KMS-11 (cell line): ENCODE measurements at regions not wholly inside any gene's neighbourhood (a gene's known extent, or its start where the extent isn't known, plus 50 kb on each side); places are given as distances from the start of the nearest gene placed in this dataset.

Experiments used
- H2AFZ ChIP-seq: fragments of 200-600 bp; sonication (generic); 2 replicates; pipeline ENCODE4 v1.6.1; 2016; ENCODE audit warnings: antibody characterized with exemption, mixed run types, low read depth
- H3K27ac ChIP-seq: fragments of 200-600 bp; sonication (generic); 2 replicates; pipeline ENCODE4 v1.6.1; 2016; ENCODE audit warnings: mild to moderate bottlenecking, mixed run types
- H3K27me3 ChIP-seq: fragments of 200-600 bp; sonication (generic); 2 replicates; pipeline ENCODE4 v1.6.1; 2017; ENCODE audit warnings: mild to moderate bottlenecking, low read depth, mixed run types, moderate library complexity; ENCODE audit not compliant: insufficient read depth
- H3K36me3 ChIP-seq: fragments of 200-600 bp; sonication (generic); 2 replicates; pipeline ENCODE4 v1.6.1; 2017; ENCODE audit warnings: mild to moderate bottlenecking, mixed run types; ENCODE audit not compliant: insufficient read depth
- H3K4me1 ChIP-seq: fragments of 200-600 bp; sonication (generic); 2 replicates; pipeline ENCODE4 v1.6.1; 2016; ENCODE audit warnings: mild to moderate bottlenecking, low read depth, mixed run types; ENCODE audit not compliant: poor library complexity, severe bottlenecking
- H3K4me2 ChIP-seq: fragments of 200-600 bp; sonication (generic); 2 replicates; pipeline ENCODE4 v1.7.0; 2016; ENCODE audit warnings: mild to moderate bottlenecking, mixed run types
- H3K4me3 ChIP-seq: fragments of 200-600 bp; sonication (generic); IDR thresholded peaks from 2 replicates; pipeline ENCODE4 v1.6.1; 2017; ENCODE audit warnings: low read depth, low read length, mixed read lengths; ENCODE audit not compliant: insufficient read depth
- H3K79me2 ChIP-seq: fragments of 200-600 bp; sonication (generic); 2 replicates; pipeline ENCODE4 v1.6.1; 2016; ENCODE audit warnings: low read depth, mixed run types; ENCODE audit not compliant: insufficient read depth
- H3K9ac ChIP-seq: fragments of 200-600 bp; sonication (generic); 2 replicates; pipeline ENCODE4 v1.6.1; 2016; ENCODE audit warnings: mild to moderate bottlenecking, mixed run types
- H4K20me1 ChIP-seq: fragments of 200-600 bp; sonication (generic); 2 replicates; pipeline ENCODE4 v1.6.1; 2016; ENCODE audit warnings: mild to moderate bottlenecking, mixed run types; ENCODE audit not compliant: insufficient read depth
- TF ChIP-seq, protein P1 (sequence below): fragments of 200-600 bp; sonication (generic); conservative IDR thresholded peaks from 2 replicates; pipeline ENCODE4 v1.6.1; 2017; ENCODE audit warnings: low read depth, mild to moderate bottlenecking, antibody characterized with exemption, low read length, moderate library complexity, mixed read lengths

DNA sequence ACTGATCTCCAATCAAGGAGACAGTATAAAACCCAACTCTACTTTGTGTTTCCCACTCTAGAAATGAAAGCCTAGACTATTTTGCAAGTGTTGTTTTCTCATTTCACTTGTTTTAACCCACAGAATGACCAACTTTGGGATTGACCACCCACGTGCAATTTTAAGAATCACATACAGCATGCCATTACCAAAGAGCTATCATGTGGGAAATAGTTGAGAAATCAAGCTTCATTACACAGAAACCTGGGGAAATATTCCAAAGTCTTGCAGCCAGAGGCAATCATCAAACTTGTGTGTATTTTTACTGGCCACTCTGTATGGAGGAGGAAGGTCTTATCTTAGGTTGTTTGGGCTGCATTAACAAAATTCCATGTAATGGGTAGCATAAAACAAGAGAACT lies 451.4 kb upstream of the DAB2 start:
- no peak overlapping the region for H3K9ac ChIP-seq
- H2AFZ ChIP-seq: no peak overlapping the region
- H3K4me1 ChIP-seq: no peaks in the 10 kb centered on the region
- H3K36me3 ChIP-seq: no peaks in the 10 kb centered on the region
- H3K27ac ChIP-seq: no peak overlapping the region
- no peaks in the 10 kb centered on the region for H3K27me3 ChIP-seq
- H3K4me2 ChIP-seq: no peak overlapping the region
- no peaks in the 10 kb centered on the region for H4K20me1 ChIP-seq
- TF ChIP-seq, protein P1, sequence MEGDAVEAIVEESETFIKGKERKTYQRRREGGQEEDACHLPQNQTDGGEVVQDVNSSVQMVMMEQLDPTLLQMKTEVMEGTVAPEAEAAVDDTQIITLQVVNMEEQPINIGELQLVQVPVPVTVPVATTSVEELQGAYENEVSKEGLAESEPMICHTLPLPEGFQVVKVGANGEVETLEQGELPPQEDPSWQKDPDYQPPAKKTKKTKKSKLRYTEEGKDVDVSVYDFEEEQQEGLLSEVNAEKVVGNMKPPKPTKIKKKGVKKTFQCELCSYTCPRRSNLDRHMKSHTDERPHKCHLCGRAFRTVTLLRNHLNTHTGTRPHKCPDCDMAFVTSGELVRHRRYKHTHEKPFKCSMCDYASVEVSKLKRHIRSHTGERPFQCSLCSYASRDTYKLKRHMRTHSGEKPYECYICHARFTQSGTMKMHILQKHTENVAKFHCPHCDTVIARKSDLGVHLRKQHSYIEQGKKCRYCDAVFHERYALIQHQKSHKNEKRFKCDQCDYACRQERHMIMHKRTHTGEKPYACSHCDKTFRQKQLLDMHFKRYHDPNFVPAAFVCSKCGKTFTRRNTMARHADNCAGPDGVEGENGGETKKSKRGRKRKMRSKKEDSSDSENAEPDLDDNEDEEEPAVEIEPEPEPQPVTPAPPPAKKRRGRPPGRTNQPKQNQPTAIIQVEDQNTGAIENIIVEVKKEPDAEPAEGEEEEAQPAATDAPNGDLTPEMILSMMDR: no peak
- H3K79me2 ChIP-seq: no peaks in the 10 kb centered on the region
- no peak overlapping the region for H3K4me3 ChIP-seq

DNA sequence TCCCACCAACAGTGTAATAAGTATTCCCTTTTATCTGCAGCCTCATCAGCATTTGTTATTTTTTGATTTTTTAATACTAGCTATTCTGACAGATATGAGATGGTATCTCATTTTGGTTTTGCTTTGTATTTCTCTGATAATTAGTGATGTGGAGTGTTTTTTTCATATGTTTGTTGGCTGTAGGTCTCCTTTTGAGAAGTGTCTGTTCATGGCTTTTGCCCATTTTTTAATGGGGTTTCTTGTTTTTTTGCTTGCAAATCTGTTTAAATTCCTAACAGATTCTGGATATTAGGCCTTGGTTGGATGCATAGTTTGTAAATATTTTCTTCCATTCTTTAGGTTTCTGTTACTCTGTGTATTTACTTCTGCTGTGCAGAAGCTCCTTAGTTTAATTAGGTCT lies 445.4 kb upstream of the DAB2 start:
- Histone ChIP-seq H3K79me2 (no peaks in the 10 kb centered on the region), H3K27ac (no peak overlapping the region), H3K36me3 (no peaks in the 10 kb centered on the region)

DNA sequence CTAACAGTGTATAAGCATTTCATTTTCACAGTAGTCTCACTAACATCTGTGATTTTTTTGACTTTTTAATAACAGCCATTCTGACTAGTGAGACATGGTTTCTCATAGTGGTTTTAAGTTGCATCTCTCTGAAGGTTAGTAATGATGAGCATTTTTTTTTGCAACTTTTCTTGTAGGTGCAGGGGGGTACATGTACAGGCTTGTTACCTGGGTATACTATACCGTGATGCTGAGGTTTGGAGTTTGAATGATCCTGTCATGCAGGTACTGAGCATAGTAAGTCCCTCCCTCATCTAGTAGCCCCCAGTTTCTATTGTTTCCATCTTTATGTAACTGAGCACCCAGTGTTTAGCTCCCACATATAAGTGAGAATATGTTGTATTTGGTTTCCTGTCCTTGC lies 444.6 kb upstream of the DAB2 start:
- no peak overlapping the region for H2AFZ ChIP-seq
- no peaks in the 10 kb centered on the region for H3K36me3 ChIP-seq
- TF ChIP-seq, protein P1: no peak
- H3K4me3 ChIP-seq: no peak overlapping the region
- H3K4me1 ChIP-seq: no peaks in the 10 kb centered on the region
- no peaks in the 10 kb centered on the region for H3K79me2 ChIP-seq
- H3K9ac ChIP-seq: no peak overlapping the region
- H3K27me3 ChIP-seq: no peaks in the 10 kb centered on the region
- no peak overlapping the region for H3K27ac ChIP-seq
- no peaks in the 10 kb centered on the region for H4K20me1 ChIP-seq
- H3K4me2 ChIP-seq: no peak overlapping the region

More for the DNA sequence above, 445.4 kb upstream of the DAB2 start:
- Histone ChIP-seq H2AFZ (no peak overlapping the region), H3K4me3 (no peak overlapping the region), H3K27me3 (no peaks in the 10 kb centered on the region), H3K9ac (no peak overlapping the region), H4K20me1 (no peaks in the 10 kb centered on the region), H3K4me2 (no peak overlapping the region), H3K4me1 (no peaks in the 10 kb centered on the region)
- TF ChIP-seq, protein P1: no peak

DNA sequence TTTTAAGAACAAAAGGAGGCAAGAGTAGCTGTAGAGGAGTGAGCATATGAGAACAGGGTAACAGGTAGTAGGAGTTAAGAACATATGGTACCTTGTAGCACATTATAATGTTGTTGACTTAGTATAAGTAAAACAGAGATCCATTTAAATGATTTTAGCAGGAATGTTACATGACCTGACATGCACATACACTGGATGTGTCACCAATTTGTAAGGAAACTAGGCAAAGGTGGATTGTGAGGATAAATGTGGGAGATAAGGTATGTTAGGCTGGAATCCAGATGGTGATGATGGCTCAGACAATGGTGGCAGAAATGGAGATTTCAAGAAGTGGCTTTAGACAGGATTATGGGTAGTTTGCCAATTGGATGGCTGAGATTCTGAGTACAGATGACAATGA lies 443.1 kb upstream of the DAB2 start:
- Histone ChIP-seq H3K27ac (no peak overlapping the region), H3K27me3 (no peaks in the 10 kb centered on the region), H3K36me3 (no peaks in the 10 kb centered on the region), H3K4me1 (no peaks in the 10 kb centered on the region), H3K9ac (no peak overlapping the region), H2AFZ (no peak overlapping the region), H3K79me2 (no peaks in the 10 kb centered on the region), H3K4me3 (no peak overlapping the region), H3K4me2 (no peak overlapping the region), H4K20me1 (no peaks in the 10 kb centered on the region)
- TF ChIP-seq, protein P1: no peak
